SK-N-SH treated with all-trans-retinoic acid at 6 μM for 48 hours (cell line): ENCODE measurements at regions not wholly inside any gene's neighbourhood (a gene's known extent, or its start where the extent isn't known, plus 50 kb on each side); places are given as distances from the start of the nearest gene placed in this dataset.

Source experiments
- ATAC-seq: fragments of 200-7000 bp; cut with Tn5 transposase; 3 replicates; pipeline ENCODE4 v1.9.1; 2020; ENCODE audit warnings: mild to moderate bottlenecking, moderate library complexity
- BACH2 ChIP-seq: fragments of 250-450 bp; sonication (Bioruptor Pico); IDR thresholded peaks from 2 replicates; pipeline ENCODE4 v1.9.0; 2021; ENCODE audit warnings: mild to moderate bottlenecking, borderline replicate concordance
- CSDC2 ChIP-seq: fragments of 250-450 bp; sonication (Bioruptor Pico); IDR thresholded peaks from 2 replicates; pipeline ENCODE4 v1.5.0; 2020; ENCODE audit warnings: mild to moderate bottlenecking, moderate library complexity
- ESRRG ChIP-seq: fragments of 250-450 bp; sonication (Bioruptor Pico); IDR thresholded peaks from 2 replicates; pipeline ENCODE4 v1.6.1; 2021; ENCODE audit warnings: mild to moderate bottlenecking
- GLIS3 ChIP-seq: fragments of 250-450 bp; sonication (Bioruptor Pico); IDR thresholded peaks from 2 replicates; pipeline ENCODE4 v1.5.0; 2020; ENCODE audit warnings: mild to moderate bottlenecking, moderate library complexity
- ISL1 ChIP-seq: fragments of 250-450 bp; sonication (Bioruptor Pico); IDR thresholded peaks from 2 replicates; pipeline ENCODE4 v2.1.2; 2022; ENCODE audit warnings: mild to moderate bottlenecking, moderate library complexity
- OSR1 ChIP-seq: fragments of 250-450 bp; sonication (Bioruptor Pico); IDR thresholded peaks from 2 replicates; pipeline ENCODE4 v1.8.0; 2022; ENCODE audit warnings: moderate library complexity, mild to moderate bottlenecking, inconsistent platforms
- PPARA ChIP-seq: fragments of 250-450 bp; sonication (Bioruptor Pico); IDR thresholded peaks from 2 replicates; pipeline ENCODE4 v1.5.0; 2020; ENCODE audit warnings: mild to moderate bottlenecking, borderline replicate concordance
- RARB ChIP-seq: fragments of 250-450 bp; sonication (Bioruptor Pico); IDR thresholded peaks from 2 replicates; pipeline ENCODE4 v1.8.0; 2021; ENCODE audit warnings: mild to moderate bottlenecking, moderate library complexity
- SNAI2 ChIP-seq: fragments of 250-450 bp; sonication (Bioruptor Pico); IDR thresholded peaks from 2 replicates; pipeline ENCODE4 v1.5.0; 2020; ENCODE audit warnings: mild to moderate bottlenecking, moderate library complexity
- TCF4 ChIP-seq: fragments of 250-450 bp; sonication (Bioruptor Pico); IDR thresholded peaks from 2 replicates; pipeline ENCODE4 v1.8.0; 2021; ENCODE audit warnings: mild to moderate bottlenecking, moderate library complexity, borderline replicate concordance
- TOX ChIP-seq: fragments of 250-450 bp; sonication (Bioruptor Pico); IDR thresholded peaks from 2 replicates; pipeline ENCODE4 v1.8.0; 2021; ENCODE audit warnings: mild to moderate bottlenecking, moderate library complexity, borderline replicate concordance
- ZC3H10 ChIP-seq: fragments of 250-450 bp; sonication (Bioruptor Pico); IDR thresholded peaks from 2 replicates; pipeline ENCODE4 v1.5.1; 2021; ENCODE audit warnings: mild to moderate bottlenecking, moderate library complexity
- ZFP30 ChIP-seq: fragments of 450-650 bp; formaldehyde crosslinking; IDR thresholded peaks from 2 replicates; pipeline ENCODE4 v1.5.0; 2022; ENCODE audit warnings: mild to moderate bottlenecking, moderate library complexity
- ZNF565 ChIP-seq: fragments of 450-650 bp; formaldehyde crosslinking; conservative IDR thresholded peaks from 2 replicates; pipeline ENCODE4 v1.5.0; 2020; ENCODE audit warnings: low read depth, mild to moderate bottlenecking, moderate library complexity
- ZNF70 ChIP-seq: fragments of 450-650 bp; formaldehyde crosslinking; IDR thresholded peaks from 2 replicates; pipeline ENCODE4 v1.5.0; 2020; ENCODE audit warnings: mild to moderate bottlenecking, moderate library complexity
- ZNF8 ChIP-seq: fragments of 450-650 bp; formaldehyde crosslinking; IDR thresholded peaks from 2 replicates; pipeline ENCODE4 v1.5.0; 2020; ENCODE audit warnings: mild to moderate bottlenecking, moderate library complexity
- TF ChIP-seq, protein P1 (sequence below): fragments of 250-450 bp; sonication (Bioruptor Pico); IDR thresholded peaks from 2 replicates; pipeline ENCODE4 v1.5.0; 2020; ENCODE audit warnings: mild to moderate bottlenecking, moderate library complexity
- TF ChIP-seq, protein P2 (sequence below): fragments of 250-450 bp; sonication (Bioruptor Pico); IDR thresholded peaks from 2 replicates; pipeline ENCODE4 v1.5.1; 2020; ENCODE audit warnings: low read depth, mild to moderate bottlenecking, moderate library complexity
- TF ChIP-seq, protein P3 (sequence below): fragments of 250-450 bp; sonication (Bioruptor Pico); IDR thresholded peaks from 2 replicates; pipeline ENCODE4 v1.8.0; 2020; ENCODE audit warnings: mild to moderate bottlenecking, moderate library complexity, borderline replicate concordance
- TF ChIP-seq, protein P4 (sequence below): fragments of 250-450 bp; sonication (Bioruptor Pico); IDR thresholded peaks from 2 replicates; pipeline ENCODE4 v1.5.1; 2021; ENCODE audit warnings: mild to moderate bottlenecking, moderate library complexity
- TF ChIP-seq, protein P5 (sequence below): fragments of 250-450 bp; sonication (Bioruptor Pico); IDR thresholded peaks from 2 replicates; pipeline ENCODE4 v1.8.0; 2021; ENCODE audit warnings: low read depth, mild to moderate bottlenecking, moderate library complexity, borderline replicate concordance

DNA sequence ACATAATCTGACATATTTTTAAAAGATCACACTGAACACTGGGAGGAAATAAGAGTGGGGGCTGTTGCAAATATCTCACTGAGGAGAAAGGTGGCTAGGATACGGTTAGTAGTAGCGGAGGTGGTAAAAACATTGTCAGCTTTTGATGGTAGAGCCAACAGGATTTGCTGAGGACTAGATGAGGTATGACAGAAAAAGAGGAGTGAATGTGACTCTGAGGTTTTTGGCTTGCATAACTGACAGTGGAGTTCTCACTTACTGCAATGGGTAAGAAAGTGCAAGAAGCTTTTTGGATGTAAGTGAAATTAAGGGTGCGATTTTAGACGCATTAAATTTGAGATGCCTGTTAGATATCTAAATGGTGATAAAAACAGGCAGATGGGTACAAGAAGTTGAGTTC is 102.0 kb upstream of the MBL2 start:
- TF ChIP-seq OSR1 (no peak), RARB (CRISPR knock-in tag) (no peak), ZNF70 (no peak), PPARA (no peak), ISL1 (no peak), TOX (no peak), ZNF565 (CRISPR knock-in tag) (no peak), ZC3H10 (CRISPR knock-in tag) (no peak), ZNF8 (CRISPR knock-in tag) (no peak), ZFP30 (CRISPR knock-in tag) (no peak), ESRRG (CRISPR knock-in tag) (no peak), SNAI2 (no peak), BACH2 (CRISPR knock-in tag) (no peak), TCF4 (CRISPR knock-in tag) (no peak), CSDC2 (no peak)
- TF ChIP-seq, protein P1, sequence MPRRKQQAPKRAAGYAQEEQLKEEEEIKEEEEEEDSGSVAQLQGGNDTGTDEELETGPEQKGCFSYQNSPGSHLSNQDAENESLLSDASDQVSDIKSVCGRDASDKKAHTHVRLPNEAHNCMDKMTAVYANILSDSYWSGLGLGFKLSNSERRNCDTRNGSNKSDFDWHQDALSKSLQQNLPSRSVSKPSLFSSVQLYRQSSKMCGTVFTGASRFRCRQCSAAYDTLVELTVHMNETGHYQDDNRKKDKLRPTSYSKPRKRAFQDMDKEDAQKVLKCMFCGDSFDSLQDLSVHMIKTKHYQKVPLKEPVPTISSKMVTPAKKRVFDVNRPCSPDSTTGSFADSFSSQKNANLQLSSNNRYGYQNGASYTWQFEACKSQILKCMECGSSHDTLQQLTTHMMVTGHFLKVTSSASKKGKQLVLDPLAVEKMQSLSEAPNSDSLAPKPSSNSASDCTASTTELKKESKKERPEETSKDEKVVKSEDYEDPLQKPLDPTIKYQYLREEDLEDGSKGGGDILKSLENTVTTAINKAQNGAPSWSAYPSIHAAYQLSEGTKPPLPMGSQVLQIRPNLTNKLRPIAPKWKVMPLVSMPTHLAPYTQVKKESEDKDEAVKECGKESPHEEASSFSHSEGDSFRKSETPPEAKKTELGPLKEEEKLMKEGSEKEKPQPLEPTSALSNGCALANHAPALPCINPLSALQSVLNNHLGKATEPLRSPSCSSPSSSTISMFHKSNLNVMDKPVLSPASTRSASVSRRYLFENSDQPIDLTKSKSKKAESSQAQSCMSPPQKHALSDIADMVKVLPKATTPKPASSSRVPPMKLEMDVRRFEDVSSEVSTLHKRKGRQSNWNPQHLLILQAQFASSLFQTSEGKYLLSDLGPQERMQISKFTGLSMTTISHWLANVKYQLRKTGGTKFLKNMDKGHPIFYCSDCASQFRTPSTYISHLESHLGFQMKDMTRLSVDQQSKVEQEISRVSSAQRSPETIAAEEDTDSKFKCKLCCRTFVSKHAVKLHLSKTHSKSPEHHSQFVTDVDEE = no peak
- TF ChIP-seq, protein P2, sequence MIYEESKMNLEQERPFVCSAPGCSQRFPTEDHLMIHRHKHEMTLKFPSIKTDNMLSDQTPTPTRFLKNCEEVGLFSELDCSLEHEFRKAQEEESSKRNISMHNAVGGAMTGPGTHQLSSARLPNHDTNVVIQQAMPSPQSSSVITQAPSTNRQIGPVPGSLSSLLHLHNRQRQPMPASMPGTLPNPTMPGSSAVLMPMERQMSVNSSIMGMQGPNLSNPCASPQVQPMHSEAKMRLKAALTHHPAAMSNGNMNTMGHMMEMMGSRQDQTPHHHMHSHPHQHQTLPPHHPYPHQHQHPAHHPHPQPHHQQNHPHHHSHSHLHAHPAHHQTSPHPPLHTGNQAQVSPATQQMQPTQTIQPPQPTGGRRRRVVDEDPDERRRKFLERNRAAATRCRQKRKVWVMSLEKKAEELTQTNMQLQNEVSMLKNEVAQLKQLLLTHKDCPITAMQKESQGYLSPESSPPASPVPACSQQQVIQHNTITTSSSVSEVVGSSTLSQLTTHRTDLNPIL (CRISPR knock-in tag) = no peak
- TF ChIP-seq, protein P3, sequence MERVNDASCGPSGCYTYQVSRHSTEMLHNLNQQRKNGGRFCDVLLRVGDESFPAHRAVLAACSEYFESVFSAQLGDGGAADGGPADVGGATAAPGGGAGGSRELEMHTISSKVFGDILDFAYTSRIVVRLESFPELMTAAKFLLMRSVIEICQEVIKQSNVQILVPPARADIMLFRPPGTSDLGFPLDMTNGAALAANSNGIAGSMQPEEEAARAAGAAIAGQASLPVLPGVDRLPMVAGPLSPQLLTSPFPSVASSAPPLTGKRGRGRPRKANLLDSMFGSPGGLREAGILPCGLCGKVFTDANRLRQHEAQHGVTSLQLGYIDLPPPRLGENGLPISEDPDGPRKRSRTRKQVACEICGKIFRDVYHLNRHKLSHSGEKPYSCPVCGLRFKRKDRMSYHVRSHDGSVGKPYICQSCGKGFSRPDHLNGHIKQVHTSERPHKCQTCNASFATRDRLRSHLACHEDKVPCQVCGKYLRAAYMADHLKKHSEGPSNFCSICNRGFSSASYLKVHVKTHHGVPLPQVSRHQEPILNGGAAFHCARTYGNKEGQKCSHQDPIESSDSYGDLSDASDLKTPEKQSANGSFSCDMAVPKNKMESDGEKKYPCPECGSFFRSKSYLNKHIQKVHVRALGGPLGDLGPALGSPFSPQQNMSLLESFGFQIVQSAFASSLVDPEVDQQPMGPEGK (CRISPR knock-in tag) = no peak
- TF ChIP-seq, protein P4, sequence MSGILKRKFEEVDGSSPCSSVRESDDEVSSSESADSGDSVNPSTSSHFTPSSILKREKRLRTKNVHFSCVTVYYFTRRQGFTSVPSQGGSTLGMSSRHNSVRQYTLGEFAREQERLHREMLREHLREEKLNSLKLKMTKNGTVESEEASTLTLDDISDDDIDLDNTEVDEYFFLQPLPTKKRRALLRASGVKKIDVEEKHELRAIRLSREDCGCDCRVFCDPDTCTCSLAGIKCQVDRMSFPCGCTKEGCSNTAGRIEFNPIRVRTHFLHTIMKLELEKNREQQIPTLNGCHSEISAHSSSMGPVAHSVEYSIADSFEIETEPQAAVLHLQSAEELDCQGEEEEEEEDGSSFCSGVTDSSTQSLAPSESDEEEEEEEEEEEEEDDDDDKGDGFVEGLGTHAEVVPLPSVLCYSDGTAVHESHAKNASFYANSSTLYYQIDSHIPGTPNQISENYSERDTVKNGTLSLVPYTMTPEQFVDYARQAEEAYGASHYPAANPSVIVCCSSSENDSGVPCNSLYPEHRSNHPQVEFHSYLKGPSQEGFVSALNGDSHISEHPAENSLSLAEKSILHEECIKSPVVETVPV (CRISPR knock-in tag) = no peak
- TF ChIP-seq, protein P5, sequence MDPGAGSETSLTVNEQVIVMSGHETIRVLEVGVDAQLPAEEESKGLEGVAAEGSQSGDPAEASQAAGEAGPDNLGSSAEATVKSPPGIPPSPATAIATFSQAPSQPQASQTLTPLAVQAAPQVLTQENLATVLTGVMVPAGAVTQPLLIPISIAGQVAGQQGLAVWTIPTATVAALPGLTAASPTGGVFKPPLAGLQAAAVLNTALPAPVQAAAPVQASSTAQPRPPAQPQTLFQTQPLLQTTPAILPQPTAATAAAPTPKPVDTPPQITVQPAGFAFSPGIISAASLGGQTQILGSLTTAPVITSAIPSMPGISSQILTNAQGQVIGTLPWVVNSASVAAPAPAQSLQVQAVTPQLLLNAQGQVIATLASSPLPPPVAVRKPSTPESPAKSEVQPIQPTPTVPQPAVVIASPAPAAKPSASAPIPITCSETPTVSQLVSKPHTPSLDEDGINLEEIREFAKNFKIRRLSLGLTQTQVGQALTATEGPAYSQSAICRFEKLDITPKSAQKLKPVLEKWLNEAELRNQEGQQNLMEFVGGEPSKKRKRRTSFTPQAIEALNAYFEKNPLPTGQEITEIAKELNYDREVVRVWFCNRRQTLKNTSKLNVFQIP (CRISPR knock-in tag) = no peak
- no peak for ATAC-seq

DNA sequence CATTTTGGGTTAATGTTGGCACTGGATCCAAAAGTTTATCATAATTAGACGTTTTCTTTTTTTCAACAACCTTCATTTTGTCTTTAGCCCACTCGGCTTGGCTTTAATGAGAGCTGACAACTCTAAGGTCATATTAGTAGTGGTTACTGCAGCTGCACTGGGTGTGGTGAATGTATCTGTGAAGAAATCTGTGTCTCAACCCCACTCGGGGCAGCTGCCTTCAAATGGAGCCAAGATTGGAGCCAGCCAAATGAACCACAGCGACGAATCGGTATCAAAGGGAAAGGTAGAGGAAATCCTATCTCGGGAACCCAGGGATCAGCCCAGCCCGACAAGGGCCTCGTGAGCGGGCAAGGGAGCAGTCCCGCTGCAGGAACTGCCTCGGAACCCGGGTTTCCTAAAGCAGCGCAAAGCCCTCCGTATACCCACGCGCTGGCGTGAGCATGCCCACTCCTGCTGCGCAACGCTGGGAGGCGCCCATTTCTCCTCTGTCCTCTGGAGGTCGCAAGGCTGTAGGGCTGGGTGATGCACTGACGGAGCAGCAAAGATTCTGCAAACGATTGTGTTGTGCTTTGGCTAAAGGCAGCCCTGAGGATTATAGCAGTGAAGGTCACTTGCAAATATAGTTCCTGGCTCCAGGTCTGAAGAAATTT is 98.7 kb upstream of the MBL2 start:
- TF ChIP-seq TOX = no peak
- TF ChIP-seq, protein P5 (CRISPR knock-in tag) = no peak
- TF ChIP-seq GLIS3 (CRISPR knock-in tag) = no peak
- no peak for TF ChIP-seq ESRRG (CRISPR knock-in tag)
- TF ChIP-seq ISL1 = no peak
- no peak for TF ChIP-seq OSR1
- ATAC-seq = no peak; the same call in 2 of the 3 replicates
